ENCODE measurements at regions not wholly inside any gene's neighbourhood (a gene's known extent, or its start where the extent isn't known, plus 50 kb on each side); places are given as distances from the start of the nearest gene placed in this dataset.

DNA sequence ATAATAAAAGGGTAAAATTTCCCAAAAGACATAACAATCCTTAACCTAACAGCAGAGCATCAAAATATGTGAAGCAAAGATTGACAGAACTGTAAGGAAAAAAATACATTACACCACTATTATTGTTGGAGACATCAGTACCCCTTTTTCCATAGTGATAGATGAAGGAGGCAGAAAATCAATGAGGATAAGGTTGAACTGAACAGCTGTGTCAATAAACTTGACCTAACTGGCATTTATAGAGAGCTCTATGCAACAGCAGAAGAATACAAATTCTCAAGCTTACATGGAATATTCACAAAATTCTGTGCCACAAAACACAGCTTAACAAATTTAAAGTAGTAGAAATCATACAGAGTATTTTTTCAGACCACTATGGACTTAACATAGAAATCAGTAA lies 195.0 kb upstream of the ELAC2 start:
- TF ChIP-seq, protein P1, sequence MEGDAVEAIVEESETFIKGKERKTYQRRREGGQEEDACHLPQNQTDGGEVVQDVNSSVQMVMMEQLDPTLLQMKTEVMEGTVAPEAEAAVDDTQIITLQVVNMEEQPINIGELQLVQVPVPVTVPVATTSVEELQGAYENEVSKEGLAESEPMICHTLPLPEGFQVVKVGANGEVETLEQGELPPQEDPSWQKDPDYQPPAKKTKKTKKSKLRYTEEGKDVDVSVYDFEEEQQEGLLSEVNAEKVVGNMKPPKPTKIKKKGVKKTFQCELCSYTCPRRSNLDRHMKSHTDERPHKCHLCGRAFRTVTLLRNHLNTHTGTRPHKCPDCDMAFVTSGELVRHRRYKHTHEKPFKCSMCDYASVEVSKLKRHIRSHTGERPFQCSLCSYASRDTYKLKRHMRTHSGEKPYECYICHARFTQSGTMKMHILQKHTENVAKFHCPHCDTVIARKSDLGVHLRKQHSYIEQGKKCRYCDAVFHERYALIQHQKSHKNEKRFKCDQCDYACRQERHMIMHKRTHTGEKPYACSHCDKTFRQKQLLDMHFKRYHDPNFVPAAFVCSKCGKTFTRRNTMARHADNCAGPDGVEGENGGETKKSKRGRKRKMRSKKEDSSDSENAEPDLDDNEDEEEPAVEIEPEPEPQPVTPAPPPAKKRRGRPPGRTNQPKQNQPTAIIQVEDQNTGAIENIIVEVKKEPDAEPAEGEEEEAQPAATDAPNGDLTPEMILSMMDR (IDR thresholded peaks at IDR 0.05; ENCODE audit: control extremely low read depth in 1 of 3, insufficient read depth in 1 of 3, low read depth in 1 of 3, low read length in 3 of 3) = no peak
- TF ChIP-seq POLR2A (IDR thresholded peaks at IDR 0.05; ENCODE audit: control extremely low read depth in 1 of 2, low read depth in 2 of 2, low read length in 2 of 2) (no peak), POLR2AphosphoS5 (IDR thresholded peaks at IDR 0.05; ENCODE audit: low read depth, low read length) (no peak), TAF1 (IDR thresholded peaks at IDR 0.05; ENCODE audit: low read depth, low read length) (no peak), CREB1 (IDR thresholded peaks at IDR 0.05) (no peak), ZNF274 (IDR thresholded peaks at IDR 0.05; ENCODE audit: borderline replicate concordance, extremely low read depth, low read length) (no peak), TEAD4 (IDR thresholded peaks at IDR 0.05; ENCODE audit: low read depth, low read length) (no peak), TBP (IDR thresholded peaks at IDR 0.05; ENCODE audit: low read depth, low read length) (no peak), SP1 (IDR thresholded peaks at IDR 0.05; ENCODE audit: low read depth, low read length) (no peak)
- TF ChIP-seq, protein P2, sequence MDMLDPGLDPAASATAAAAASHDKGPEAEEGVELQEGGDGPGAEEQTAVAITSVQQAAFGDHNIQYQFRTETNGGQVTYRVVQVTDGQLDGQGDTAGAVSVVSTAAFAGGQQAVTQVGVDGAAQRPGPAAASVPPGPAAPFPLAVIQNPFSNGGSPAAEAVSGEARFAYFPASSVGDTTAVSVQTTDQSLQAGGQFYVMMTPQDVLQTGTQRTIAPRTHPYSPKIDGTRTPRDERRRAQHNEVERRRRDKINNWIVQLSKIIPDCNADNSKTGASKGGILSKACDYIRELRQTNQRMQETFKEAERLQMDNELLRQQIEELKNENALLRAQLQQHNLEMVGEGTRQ (IDR thresholded peaks at IDR 0.05; ENCODE audit: low read length) = no peak
